Loucy (cell line): ENCODE measurements at regions not wholly inside any gene's neighbourhood (a gene's known extent, or its start where the extent isn't known, plus 50 kb on each side); places are given as distances from the start of the nearest gene placed in this dataset.

ENCODE experiments used
- CTCF ChIP-seq: fragments of 200-600 bp; sonication (generic); conservative IDR thresholded peaks from 2 replicates; pipeline ENCODE4 v1.5.1; 2014; ENCODE audit warnings: mild to moderate bottlenecking, antibody characterized with exemption, low read length
- EZH2phosphoT487 ChIP-seq: fragments of 200-600 bp; IDR thresholded peaks from 2 replicates; pipeline ENCODE4 v1.6.1; 2018; ENCODE audit warnings: antibody characterized with exemption, mild to moderate bottlenecking, moderate library complexity, borderline replicate concordance

DNA sequence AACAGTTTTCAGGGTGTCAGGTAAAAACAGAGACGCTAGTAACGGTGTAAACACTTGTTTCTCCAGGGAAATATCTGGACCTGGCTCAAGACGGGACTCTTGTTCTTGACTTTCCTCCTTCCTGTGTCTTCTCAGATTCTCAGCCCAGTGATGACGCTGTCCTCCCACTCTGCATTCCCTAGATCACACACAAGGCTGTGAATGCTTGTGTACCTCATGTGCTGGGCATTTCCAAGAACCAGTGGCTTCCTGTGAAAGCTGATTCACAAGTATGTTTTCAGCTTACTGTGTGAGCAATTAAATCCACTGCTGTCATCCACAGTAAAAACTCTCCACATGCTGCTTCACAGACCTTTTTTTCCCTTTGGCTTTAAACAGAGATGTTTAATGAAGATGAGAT lies 193.8 kb upstream of the DPP6 start:
- TF ChIP-seq CTCF, result no peak
- TF ChIP-seq EZH2phosphoT487, result no peak
